Activated naive CD8-positive, alpha-beta T cell (primary cell): ENCODE measurements at regions not wholly inside any gene's neighbourhood (a gene's known extent, or its start where the extent isn't known, plus 50 kb on each side); places are given as distances from the start of the nearest gene placed in this dataset.
"Not testable (repeated sequence)": the region's sequence is repeated elsewhere in the genome, so short reads cannot be mapped to it uniquely, and the experiment has no call there.

Experiments used
- H3K27ac Mint-ChIP-seq: one replicate; pipeline ENCODE4 v1.8.0; 2021; ENCODE audit warnings: mixed read lengths
- H3K27me3 Mint-ChIP-seq: one replicate; pipeline ENCODE4 v1.8.0; 2021; ENCODE audit warnings: mixed read lengths
- H3K36me3 Mint-ChIP-seq: one replicate; pipeline ENCODE4 v1.8.0; 2021; ENCODE audit warnings: mixed read lengths
- H3K4me1 Mint-ChIP-seq: one replicate; pipeline ENCODE4 v1.8.0; 2021; ENCODE audit warnings: low read depth, mixed read lengths
- H3K4me3 Mint-ChIP-seq: one replicate; pipeline ENCODE4 v1.8.0; 2021; ENCODE audit warnings: mild to moderate bottlenecking, mixed read lengths
- H3K9me3 Mint-ChIP-seq: one replicate; pipeline ENCODE4 v1.8.0; 2021; ENCODE audit warnings: low read depth, mixed read lengths

DNA sequence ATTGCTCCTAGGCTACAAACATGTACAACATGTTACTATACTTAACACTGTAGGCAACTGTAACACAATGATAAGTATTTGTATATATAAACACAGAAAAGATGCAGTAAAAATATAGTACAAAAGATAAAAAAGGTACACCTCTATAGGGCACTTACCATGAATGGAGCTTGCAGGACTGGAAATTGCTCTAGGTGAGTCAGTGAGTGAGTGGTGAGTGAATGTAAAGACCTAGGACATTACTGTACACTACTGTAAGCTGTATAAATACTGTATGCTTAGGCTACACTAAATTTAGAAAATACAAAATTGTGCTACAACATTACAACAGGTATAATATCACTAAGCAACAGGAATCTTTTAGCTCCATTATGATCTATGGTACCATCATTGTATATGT is 312.0 kb upstream of the PREP start:
- Mint-ChIP-seq H3K4me1 (no peaks in the 10 kb centered on the region), H3K9me3 (peaks cover 18% of the 10 kb centered on the region), H3K27ac (no peak overlapping the region), H3K27me3 (peaks cover 7% of the 10 kb centered on the region), H3K36me3 (peaks cover 10% of the 10 kb centered on the region), H3K4me3 (no peak overlapping the region)

- Mint-ChIP-seq H3K9me3 (peaks cover 18% of the 10 kb centered on the region), H3K36me3 (peaks cover 10% of the 10 kb centered on the region), H3K27ac (no peak overlapping the region), H3K4me3 (no peak overlapping the region), H3K27me3 (peaks cover 7% of the 10 kb centered on the region), H3K4me1 (no peaks in the 10 kb centered on the region)
Observed at GRCh38 chr6:105713474-105714118, 310.7 kb upstream of the PREP start.

- H3K36me3 Mint-ChIP-seq: peaks cover 10% of the 10 kb centered on the region
- peaks cover 8% of the 10 kb centered on the region for H3K27me3 Mint-ChIP-seq
- H3K27ac Mint-ChIP-seq: no peak overlapping the region
- H3K4me1 Mint-ChIP-seq: no peaks in the 10 kb centered on the region
- H3K4me3 Mint-ChIP-seq: no peak overlapping the region
- H3K9me3 Mint-ChIP-seq: peaks cover 18% of the 10 kb centered on the region
Observed at GRCh38 chr6:105711216-105711615, 308.3 kb upstream of the PREP start.

GRCh38 chr6:105705608-105706007 is 302.7 kb upstream of the PREP start:
- no peaks in the 10 kb centered on the region for H3K4me1 Mint-ChIP-seq
- peaks cover 1% of the 10 kb centered on the region for H3K27me3 Mint-ChIP-seq
- no peak overlapping the region for H3K4me3 Mint-ChIP-seq
- H3K27ac Mint-ChIP-seq: no peak overlapping the region
- H3K9me3 Mint-ChIP-seq: no peaks in the 10 kb centered on the region
- H3K36me3 Mint-ChIP-seq: no peaks in the 10 kb centered on the region

GRCh38 chr6:105695461-105695860 is 292.6 kb upstream of the PREP start:
- H3K4me3 Mint-ChIP-seq: no peak overlapping the region
- H3K27me3 Mint-ChIP-seq: peaks cover 4% of the 10 kb centered on the region
- no peak overlapping the region for H3K27ac Mint-ChIP-seq

GRCh38 chr6:105692613-105693215 is 289.8 kb upstream of the PREP start:
- Mint-ChIP-seq H3K27me3 (peaks cover 9% of the 10 kb centered on the region), H3K4me3 (no peak overlapping the region), H3K36me3 (peaks cover 2% of the 10 kb centered on the region), H3K9me3 (peaks cover under 1% of the 10 kb centered on the region), H3K27ac (no peak overlapping the region), H3K4me1 (no peaks in the 10 kb centered on the region)

More at GRCh38 chr6:105695461-105695860, 292.6 kb upstream of the PREP start:
- Mint-ChIP-seq H3K9me3 (no peaks in the 10 kb centered on the region), H3K4me1 (no peaks in the 10 kb centered on the region), H3K36me3 (no peaks in the 10 kb centered on the region)

DNA sequence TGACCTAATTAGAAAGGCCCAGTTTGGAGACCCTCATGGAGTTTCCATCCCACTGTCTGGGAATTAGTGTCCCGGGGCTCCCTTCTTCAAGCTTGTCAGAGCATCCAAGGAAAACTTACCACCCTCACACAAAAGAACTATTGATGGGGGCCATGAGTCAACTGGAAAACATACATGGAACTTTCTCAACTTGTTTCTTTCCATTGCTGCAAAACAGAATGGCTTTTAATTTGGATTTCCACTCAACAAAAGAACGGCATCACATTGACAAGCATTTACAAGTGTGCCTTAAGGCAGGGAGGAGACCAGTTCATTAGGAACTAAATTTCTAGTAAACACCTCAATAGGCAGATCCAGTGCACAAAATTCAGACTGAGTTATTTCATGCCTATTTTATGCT is 289.1 kb upstream of the PREP start:
- peaks cover 9% of the 10 kb centered on the region for H3K27me3 Mint-ChIP-seq
- no peaks in the 10 kb centered on the region for H3K4me1 Mint-ChIP-seq
- no peak overlapping the region for H3K27ac Mint-ChIP-seq
- H3K4me3 Mint-ChIP-seq: no peak overlapping the region
- peaks cover 2% of the 10 kb centered on the region for H3K36me3 Mint-ChIP-seq
- peaks cover 8% of the 10 kb centered on the region for H3K9me3 Mint-ChIP-seq

DNA sequence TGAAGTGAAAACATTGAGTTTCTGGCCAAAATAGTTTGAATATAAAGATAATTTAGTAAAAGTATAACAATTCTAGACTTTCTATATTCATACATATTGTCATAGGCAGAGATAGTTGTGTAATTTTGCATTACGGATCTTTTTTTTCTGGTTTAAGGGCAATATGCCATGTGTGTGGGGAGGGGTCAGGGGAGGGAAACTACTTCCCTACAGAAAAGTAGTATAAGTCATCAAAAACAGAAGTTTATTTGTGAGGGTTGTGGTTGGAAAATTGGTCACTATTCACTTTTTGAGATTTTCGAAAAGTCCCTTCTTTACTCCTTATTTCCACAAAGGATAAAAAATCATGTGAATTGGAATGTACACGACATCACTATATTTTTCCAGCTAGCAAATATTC is 288.2 kb upstream of the PREP start:
- Mint-ChIP-seq H3K27ac (no peak overlapping the region), H3K36me3 (peaks cover 5% of the 10 kb centered on the region), H3K9me3 (peaks cover 13% of the 10 kb centered on the region), H3K27me3 (peaks cover 9% of the 10 kb centered on the region), H3K4me3 (no peak overlapping the region), H3K4me1 (no peaks in the 10 kb centered on the region)

DNA sequence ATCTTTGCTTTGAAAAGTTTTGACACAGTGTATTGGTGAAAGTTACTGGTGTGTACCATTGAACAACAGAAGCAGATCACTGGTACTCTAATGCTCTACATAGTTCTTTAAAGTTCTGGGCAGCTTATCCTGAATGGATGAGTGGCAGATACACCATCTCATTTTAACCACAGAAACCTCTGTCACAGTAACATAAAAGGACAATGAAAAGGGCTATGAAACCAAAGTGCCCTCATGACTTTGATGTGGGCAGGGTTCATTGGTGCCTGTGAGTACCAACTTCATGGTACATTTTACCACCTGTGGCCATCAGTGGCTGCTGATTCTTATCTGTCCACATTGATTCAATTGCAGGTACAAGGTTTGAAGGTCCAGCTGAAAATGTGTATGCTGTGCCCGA is 285.7 kb upstream of the PREP start:
- H3K4me1 Mint-ChIP-seq: no peaks in the 10 kb centered on the region
- no peak overlapping the region for H3K4me3 Mint-ChIP-seq
- no peak overlapping the region for H3K27ac Mint-ChIP-seq
- H3K9me3 Mint-ChIP-seq: peaks cover 21% of the 10 kb centered on the region
- peaks cover 5% of the 10 kb centered on the region for H3K36me3 Mint-ChIP-seq
- peaks cover 14% of the 10 kb centered on the region for H3K27me3 Mint-ChIP-seq

DNA sequence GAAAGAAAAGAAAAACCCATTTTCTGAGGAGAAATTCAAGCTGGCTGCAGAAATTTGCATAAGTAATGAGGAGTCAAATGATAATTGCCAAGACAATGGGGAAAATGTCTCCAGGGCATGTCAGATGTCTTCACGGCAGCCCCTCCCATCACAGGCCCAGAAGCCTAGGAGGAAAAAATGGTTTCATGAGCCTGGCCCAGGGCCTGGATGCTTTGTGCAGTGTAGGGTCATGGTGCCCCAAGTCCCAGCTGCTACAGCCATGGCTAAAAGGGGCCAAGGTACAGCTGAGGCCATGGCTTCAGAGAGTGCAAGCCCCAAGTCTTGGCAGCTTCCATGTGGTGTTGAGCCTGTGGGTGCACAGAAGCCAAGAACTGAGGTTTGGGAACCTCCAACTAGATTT is 283.9 kb upstream of the PREP start:
- H3K4me3 Mint-ChIP-seq, H3K36me3 Mint-ChIP-seq, H3K4me1 Mint-ChIP-seq, H3K27ac Mint-ChIP-seq: not testable (repeated sequence)
- Mint-ChIP-seq H3K9me3 (peaks cover 25% of the 10 kb centered on the region), H3K27me3 (peaks cover 14% of the 10 kb centered on the region)

- H3K27me3 Mint-ChIP-seq: peaks cover 6% of the 10 kb centered on the region
- no peak overlapping the region for H3K27ac Mint-ChIP-seq
- peaks cover 4% of the 10 kb centered on the region for H3K36me3 Mint-ChIP-seq
- peaks cover 24% of the 10 kb centered on the region for H3K9me3 Mint-ChIP-seq
- H3K4me1 Mint-ChIP-seq: no peaks in the 10 kb centered on the region
- no peak overlapping the region for H3K4me3 Mint-ChIP-seq
Observed at GRCh38 chr6:105681061-105681460, 278.2 kb upstream of the PREP start.

DNA sequence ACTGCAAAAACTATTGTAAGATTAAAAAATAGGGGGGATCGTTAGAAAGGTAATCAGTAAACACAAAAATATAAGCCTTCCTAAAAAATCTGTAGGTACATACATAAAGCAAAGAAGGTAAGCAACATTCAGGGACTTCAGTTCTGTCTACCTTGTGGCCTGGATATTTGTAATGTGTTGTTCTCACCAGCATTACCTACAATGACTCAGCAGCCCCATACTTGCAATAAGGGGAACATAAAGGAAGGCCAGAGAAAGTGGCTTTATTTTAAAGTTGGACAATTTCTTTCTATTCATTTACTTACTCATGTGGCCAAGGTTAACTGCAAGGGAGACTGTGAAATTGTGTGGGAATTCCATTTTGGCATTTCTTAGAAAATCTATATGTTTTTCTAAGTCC is 277.2 kb upstream of the PREP start:
- Mint-ChIP-seq H3K27me3 (peaks cover 5% of the 10 kb centered on the region), H3K27ac (no peak overlapping the region), H3K4me3 (no peak overlapping the region), H3K36me3 (peaks cover 4% of the 10 kb centered on the region), H3K9me3 (peaks cover 23% of the 10 kb centered on the region), H3K4me1 (no peaks in the 10 kb centered on the region)

- Mint-ChIP-seq H3K36me3 (peaks cover 4% of the 10 kb centered on the region), H3K4me1 (no peaks in the 10 kb centered on the region), H3K4me3 (no peak overlapping the region), H3K27me3 (no peaks in the 10 kb centered on the region), H3K27ac (no peak overlapping the region), H3K9me3 (peaks cover 16% of the 10 kb centered on the region)
Observed at GRCh38 chr6:105678516-105678915, 275.6 kb upstream of the PREP start.

GRCh38 chr6:105677671-105678475 is 275.0 kb upstream of the PREP start:
- Mint-ChIP-seq H3K27ac (no peak overlapping the region), H3K36me3 (peaks cover 4% of the 10 kb centered on the region), H3K4me1 (no peaks in the 10 kb centered on the region), H3K9me3 (peaks cover 14% of the 10 kb centered on the region), H3K4me3 (no peak overlapping the region), H3K27me3 (no peaks in the 10 kb centered on the region)

GRCh38 chr6:105676857-105677256 is 274.0 kb upstream of the PREP start:
- peaks cover 12% of the 10 kb centered on the region for H3K9me3 Mint-ChIP-seq
- H3K36me3 Mint-ChIP-seq: peaks cover 4% of the 10 kb centered on the region
- H3K4me3 Mint-ChIP-seq: no peak overlapping the region
- no peaks in the 10 kb centered on the region for H3K27me3 Mint-ChIP-seq
- no peaks in the 10 kb centered on the region for H3K4me1 Mint-ChIP-seq
- H3K27ac Mint-ChIP-seq: no peak overlapping the region
